Activated T-helper 1 cell treated with Interleukin-2 at 50 U/mL for 16 hours (primary cell): ENCODE measurements at regions not wholly inside any gene's neighbourhood (a gene's known extent, or its start where the extent isn't known, plus 50 kb on each side); places are given as distances from the start of the nearest gene placed in this dataset.

ENCODE experiments used
- DNase-seq: peaks from one replicate; pipeline ENCODE4 v3.0.0-alpha.2; 2020; ENCODE audit warnings: low read depth

- DNase-seq, result no peak
These were observed 116.4 kb downstream of the IRS2 start for GRCh38 chr13:109669956-109670355.

- no peak for DNase-seq
These were observed 117.2 kb downstream of the IRS2 start for GRCh38 chr13:109669234-109669612.

GRCh38 chr13:109668433-109669233, 117.8 kb downstream of the IRS2 start:
- no peak for DNase-seq

- no peak for DNase-seq
These were observed 118.5 kb downstream of the IRS2 start for GRCh38 chr13:109667807-109668291.

- DNase-seq, result no peak
These were observed 119.3 kb downstream of the IRS2 start for GRCh38 chr13:109667056-109667455.

GRCh38 chr13:109666656-109667055, 119.7 kb downstream of the IRS2 start:
- no peak for DNase-seq

GRCh38 chr13:109665781-109666249, 120.6 kb downstream of the IRS2 start:
- DNase-seq, result no peak

- no peak for DNase-seq
These were observed 121.1 kb downstream of the IRS2 start for GRCh38 chr13:109665240-109665639.

GRCh38 chr13:109657395-109657794, 129.0 kb downstream of the IRS2 start:
- no peak for DNase-seq

- DNase-seq, result no peak
These were observed 130.2 kb downstream of the IRS2 start for GRCh38 chr13:109656206-109656605.

- no peak for DNase-seq
These were observed 130.8 kb downstream of the IRS2 start for GRCh38 chr13:109655611-109656010.

- no peak for DNase-seq
These were observed 131.2 kb downstream of the IRS2 start for GRCh38 chr13:109655206-109655600.

- DNase-seq, result no peak
These were observed 131.8 kb downstream of the IRS2 start for GRCh38 chr13:109654341-109655205.

- no peak for DNase-seq
These were observed 133.9 kb downstream of the IRS2 start for GRCh38 chr13:109652531-109652930.

GRCh38 chr13:109651854-109652253, 134.5 kb downstream of the IRS2 start:
- DNase-seq, result no peak

- no peak for DNase-seq
These were observed 135.1 kb downstream of the IRS2 start for GRCh38 chr13:109651311-109651710.

GRCh38 chr13:109650861-109651260, 135.5 kb downstream of the IRS2 start:
- DNase-seq, result no peak

- DNase-seq, result no peak
These were observed 136.7 kb downstream of the IRS2 start for GRCh38 chr13:109649713-109650112.

GRCh38 chr13:109647699-109648098, 138.7 kb downstream of the IRS2 start:
- DNase-seq, result no peak

GRCh38 chr13:109647053-109647452, 139.3 kb downstream of the IRS2 start:
- DNase-seq, result no peak

- no peak for DNase-seq
These were observed 140.0 kb downstream of the IRS2 start for GRCh38 chr13:109646423-109646822.

GRCh38 chr13:109645831-109646230, 140.6 kb downstream of the IRS2 start:
- no peak for DNase-seq

GRCh38 chr13:109644956-109645355, 141.4 kb downstream of the IRS2 start:
- no peak for DNase-seq
